Neural cell (in vitro differentiated cells): ENCODE measurements at regions not wholly inside any gene's neighbourhood (a gene's known extent, or its start where the extent isn't known, plus 50 kb on each side); places are given as distances from the start of the nearest gene placed in this dataset.

ENCODE experiments used
- CTCF ChIP-seq: fragments of 450-650 bp; IDR thresholded peaks from 2 replicates; pipeline ENCODE4 v1.5.1; 2014; ENCODE audit warnings: antibody characterized with exemption, mild to moderate bottlenecking, moderate library complexity; ENCODE audit not compliant: poor library complexity, severe bottlenecking
- EZH2 ChIP-seq: fragments of 200-600, 300-800 bp; shearing (Covaris generic), sonication (generic); IDR thresholded peaks from 2 replicates; pipeline ENCODE4 v1.6.1; 2014; ENCODE audit warnings: antibody characterized with exemption, low read length, borderline replicate concordance, mild to moderate bottlenecking; ENCODE audit not compliant: insufficient read depth, poor library complexity, severe bottlenecking
- TAF1 ChIP-seq: IDR thresholded peaks from 2 replicates; pipeline ENCODE4 v1.6.1; 2012; ENCODE audit warnings: low read depth

DNA sequence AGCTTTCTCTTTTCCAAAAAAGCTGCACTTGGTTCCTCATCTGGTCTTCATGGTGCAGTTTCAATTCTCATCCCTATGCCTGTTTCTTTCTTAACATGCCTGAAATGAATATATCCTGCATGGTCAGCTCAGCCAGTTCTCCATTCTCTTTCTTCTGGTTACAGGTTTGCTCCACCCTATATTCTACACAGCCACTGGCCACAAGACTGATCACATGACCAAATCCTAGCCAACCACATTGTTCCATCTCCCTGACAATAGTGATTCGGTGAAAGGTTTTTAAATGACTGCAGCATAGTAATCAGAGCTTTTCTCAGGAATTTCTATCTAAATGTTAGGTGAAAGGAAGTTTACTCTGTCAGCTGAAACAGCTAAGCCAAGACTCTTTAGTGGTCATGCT lies 891.4 kb downstream of the METTL15 start:
- TF ChIP-seq CTCF (no peak), TAF1 (no peak), EZH2 (no peak)
